ENCODE measurements at regions not wholly inside any gene's neighbourhood (a gene's known extent, or its start where the extent isn't known, plus 50 kb on each side); places are given as distances from the start of the nearest gene placed in this dataset.

DNA sequence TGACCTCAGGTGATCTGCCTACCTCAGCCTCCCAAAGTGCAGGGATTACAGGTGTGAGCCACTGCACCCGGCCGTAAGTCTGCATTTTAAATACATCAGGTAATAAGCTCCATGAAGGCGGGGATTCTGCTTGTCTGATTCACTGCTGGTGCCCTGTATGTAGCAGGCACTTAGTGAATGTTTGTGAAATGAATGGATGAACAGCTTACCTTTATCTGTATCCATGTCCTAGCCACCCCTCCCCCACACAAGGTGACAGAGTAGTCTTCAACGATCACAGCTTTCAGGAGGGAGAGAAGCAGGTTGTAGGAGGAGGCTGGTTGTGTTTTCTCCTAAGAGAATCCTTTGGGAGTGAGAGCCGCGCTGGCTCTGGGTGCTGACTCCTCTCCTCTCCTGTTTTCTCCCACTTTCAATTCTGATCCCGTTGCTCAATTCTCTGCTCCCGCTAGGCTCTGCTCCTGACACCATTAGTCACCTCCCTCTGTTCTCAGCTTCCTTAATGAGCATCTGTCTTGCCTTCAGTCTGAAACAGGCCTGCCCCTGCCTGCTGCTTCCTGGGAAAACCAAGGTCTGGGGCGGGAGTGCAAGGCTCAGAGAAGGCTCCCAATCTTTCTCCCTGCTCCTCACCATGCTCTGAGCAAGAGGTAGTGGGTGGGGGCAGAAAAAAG, 88.8 kb upstream of the CTNNA1 start:
- DNase-seq = no peak

DNA sequence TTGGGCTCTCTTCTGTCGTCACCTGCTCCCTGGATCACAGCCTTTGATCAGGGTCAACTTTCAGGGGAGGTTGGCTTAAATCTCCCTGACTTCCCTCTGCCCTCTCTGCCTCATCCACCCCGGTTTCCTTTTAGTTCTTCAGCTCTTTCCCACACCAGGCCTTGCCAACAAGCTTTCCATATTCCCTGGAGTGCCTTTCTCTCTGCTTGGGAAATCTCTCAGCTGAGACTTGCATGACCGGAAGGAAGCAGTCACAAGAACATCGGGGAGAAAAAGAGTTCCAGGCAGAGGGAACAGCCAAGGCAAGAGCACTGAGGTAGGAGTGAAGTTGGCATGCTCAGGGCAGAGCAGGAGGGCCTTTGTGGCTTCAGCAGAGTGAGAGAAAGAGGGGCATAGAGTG, 88.4 kb upstream of the HSPA9 start:
- no peak for DNase-seq

DNA sequence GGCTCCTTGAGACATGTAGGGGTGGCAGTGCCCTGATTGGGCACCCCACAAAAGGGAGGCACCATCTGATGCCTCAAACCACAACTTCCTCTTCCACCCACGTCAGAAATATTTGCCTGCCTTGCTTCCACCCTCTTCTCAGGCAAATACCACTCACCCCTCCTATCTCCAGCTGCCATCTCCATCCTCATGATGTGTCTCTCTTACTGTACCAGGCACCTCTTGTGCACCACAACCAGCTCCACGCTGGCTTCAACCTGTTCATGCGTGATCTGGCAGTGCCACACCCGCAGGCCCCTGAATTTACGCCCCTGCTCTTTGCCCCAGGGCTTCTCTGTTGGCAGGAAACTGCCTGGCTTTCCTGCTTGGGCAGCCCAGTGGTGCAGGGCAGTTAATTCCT, 87.8 kb upstream of the HSPA9 start:
- peak; percentile 4 for DNase-seq

DNA sequence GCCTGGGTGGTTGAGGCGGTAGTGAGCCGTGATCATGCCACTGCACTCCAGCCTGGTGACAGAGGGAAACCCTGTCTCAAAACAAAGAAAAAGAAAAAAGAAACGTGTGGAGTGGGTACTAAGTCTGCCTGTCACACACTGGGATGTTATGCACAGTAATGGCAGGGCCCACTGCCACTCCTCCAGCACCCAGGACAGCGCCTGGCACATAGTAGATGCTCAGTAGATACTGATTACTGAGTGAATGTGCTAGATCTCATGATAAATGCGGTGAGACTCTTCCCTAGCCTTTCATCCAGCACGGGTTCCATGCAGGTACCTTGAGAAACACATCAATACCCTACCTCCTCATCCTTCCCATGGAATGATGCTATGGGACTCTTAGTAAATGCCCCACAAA, 87.4 kb upstream of the HSPA9 start:
- DNase-seq = no peak

DNA sequence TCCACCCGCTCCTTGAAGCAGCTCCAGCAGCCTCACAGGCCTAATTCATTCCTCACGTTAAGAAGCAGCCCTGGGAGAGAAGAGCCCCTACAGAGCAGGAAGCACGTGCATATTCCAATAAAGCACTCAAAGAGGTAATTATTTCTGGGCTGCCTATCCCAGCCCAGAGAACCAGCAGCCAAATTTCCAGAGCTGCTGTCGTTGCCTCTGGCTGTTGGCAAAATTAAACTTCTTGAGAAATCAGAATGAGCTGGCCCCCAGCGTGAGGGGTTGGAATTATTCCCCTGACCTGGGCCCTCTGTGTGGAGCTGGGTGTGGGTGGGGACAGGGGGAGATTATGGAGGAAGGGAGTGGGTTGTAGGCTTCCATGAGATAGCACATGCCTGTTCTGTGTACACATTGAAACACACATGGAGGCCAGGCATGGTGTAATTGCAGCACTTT, 86.8 kb upstream of the HSPA9 start:
- DNase-seq = peak; percentile 59

DNA sequence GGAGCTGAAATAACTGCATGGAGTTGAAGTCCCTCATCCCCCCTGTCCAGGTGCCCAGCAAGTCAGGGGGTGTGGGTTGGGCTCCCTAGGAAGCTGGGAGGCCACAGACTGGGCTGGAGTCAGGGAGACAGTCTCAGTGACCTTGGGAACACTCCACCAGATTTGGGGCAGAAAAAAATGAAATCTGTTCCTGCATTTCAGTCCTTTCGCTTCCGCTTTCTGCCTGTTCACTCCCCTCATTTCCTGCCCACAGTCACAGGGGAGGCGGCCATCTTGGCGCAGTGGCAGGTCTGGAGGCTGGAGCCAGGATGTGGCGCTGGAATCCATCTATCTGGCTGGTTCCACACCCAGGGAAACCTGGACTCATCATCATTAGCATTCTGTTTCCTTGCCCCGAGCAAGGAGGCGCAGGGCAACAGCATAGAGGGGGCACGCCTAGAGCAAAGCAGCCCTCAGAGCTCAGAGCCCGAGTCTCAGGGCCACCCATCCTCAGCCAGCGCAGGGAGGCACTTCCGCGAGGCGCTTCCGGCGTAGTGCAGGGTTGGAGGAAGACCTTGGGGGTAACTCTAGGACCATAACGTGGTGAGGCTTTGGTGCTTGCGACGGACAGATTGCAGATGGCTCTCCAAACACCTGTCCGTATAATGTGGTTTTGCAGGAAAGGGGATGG, 86.2 kb upstream of the HSPA9 start:
- no peak for DNase-seq

DNA sequence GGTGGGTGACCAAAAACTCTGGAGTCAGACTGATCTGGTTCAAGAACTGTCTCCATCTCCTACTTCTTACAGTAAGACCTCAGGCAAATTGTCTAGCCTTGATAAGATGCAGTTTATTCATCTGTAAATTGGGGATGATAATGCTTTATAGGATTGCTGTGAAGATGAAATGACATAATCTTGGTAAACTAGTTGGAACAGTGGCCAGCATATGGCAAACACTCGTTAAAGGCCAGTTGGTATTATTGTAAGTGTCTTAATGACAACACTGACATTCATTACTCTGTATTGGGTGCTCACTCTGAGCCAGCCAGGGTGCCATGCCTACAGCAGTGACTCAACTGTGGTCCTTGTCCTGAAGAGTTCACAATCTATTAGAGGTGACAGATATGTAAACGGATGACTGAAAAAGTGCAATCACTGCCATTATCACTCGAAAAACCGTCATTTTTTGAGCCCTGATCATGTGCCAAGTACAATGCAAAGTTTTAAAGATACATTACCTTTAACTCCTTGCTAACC, 84.9 kb upstream of the HSPA9 start:
- DNase-seq = no peak

DNA sequence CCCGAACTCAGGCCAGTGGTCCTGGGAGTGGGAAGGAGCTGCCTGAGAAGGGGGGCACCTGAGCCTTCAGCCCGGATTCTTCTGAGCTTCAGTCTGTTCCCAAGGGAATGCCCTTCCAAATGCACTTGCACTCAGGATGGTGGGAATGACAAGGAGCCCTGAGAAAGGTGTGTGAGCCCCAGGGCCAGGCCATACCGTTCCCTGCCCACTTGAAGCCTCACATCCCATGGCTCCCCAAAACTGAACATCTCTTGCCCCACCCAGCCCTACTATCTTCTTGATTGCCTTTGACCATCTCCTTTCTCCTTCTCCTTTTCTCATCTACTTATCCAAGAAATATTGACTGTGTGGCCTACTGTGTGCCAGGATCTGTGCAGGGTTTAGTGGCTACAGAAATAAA, 84.4 kb upstream of the HSPA9 start:
- DNase-seq = no peak

DNA sequence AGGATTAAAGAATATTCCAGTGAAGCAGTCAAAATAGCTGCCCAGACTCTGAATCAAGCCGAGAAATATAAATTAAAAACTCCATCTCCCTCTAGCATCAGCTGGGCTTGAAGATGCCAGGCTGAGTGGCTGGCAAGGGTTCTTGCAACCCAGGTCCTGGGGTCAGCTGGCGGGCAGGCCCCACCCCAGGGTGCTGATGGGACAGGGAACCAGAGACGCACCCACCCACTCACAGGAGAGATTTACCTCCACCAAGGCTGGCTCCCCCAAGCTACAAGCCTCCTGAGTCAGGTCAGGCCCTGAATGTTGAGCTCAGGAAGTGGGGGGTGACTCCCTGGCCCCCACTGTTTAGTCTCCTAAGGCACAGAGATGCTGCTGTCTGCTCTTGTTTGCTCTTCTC, 83.9 kb upstream of the HSPA9 start:
- DNase-seq = no peak

DNA sequence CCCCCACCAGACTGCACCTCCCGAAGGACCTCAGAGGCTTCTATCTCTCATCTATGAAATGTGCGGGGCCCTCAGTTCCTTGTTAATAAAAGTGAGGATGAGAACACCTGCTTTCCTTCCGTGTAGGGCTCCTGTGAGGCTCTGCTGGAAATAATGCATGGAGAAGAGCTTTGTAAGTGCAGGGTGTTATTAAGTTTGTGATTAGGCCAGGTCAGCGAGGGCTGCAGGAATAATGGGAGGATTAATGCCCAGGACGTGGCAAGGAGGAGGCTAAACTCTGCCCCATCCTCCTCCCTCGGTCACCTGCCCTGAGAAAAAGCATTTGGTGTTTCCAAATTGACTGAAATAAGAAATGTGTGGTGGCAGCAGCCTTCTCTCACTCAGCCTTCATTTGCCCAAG, 83.5 kb upstream of the HSPA9 start:
- DNase-seq = peak; percentile 16

DNA sequence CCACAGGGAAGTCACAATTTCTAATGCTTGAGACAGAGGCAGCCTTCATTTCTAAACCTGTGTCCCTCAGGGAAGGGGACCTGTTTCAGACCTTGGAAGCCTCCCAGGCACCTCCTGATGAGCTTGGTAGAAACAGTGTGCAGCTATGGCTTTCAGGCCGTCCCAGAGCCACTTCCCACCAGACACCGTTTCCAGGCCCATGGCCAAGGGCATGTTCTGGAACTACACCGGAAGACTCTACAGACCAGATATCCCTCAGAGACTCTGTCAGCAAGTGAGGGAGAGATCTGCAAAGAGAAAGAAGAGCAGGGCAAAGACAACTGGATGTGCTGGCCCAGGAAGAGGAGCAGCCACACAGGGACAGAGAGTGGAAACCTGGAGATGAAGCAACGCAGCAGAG, 82.2 kb upstream of the HSPA9 start:
- no peak for DNase-seq

DNA sequence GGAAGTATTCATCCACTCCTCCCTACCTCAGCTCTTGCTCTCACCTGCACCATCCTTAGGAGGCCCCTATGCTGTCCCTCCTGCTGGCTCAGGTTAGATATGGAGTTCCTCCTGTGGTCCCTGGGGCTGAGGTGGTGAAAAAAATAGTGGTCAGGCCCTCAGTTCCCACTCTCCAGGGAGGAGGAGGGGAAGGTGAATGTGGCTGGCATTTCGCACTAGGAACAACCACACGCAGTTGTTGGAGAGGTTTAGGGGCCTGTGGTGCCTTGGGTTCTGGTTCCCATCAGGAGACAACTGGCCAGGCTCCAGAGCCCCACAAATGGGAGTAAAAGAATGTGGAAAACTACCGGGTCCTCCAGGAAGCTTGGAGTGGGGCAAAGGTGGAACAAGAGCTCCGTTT, 81.7 kb upstream of the HSPA9 start:
- DNase-seq = no peak

DNA sequence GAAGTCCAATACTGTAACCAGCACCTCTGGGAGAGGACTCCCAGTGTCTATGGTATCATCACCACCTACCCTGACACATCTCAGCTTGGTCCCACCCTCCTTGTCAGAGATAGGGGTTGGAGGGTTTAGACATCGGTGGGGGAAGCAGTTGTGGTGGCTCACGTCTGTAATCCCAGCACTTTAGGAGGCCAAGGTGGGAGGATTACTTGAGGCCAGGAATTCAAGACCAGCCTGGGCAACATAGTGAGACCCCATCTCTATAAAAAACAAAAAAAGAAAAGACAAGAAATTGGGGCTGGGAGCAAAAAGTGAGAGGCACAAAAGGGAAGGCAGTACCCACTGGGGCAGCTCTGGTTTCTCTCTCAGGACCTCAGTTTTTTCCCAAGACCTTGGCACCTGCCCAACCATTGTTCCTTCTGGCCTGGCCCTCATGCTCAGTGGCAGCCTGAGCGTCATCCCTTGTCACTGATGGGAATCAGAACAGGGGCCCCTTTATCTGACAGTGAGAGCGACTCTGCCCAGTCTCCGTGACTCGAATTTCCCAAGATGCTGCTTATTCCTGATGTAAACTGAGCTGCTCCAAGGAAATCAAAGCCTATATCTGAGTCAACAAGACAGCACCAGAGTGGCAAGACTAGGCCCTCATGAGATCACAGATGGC, 80.5 kb upstream of the HSPA9 start:
- no peak for DNase-seq

DNA sequence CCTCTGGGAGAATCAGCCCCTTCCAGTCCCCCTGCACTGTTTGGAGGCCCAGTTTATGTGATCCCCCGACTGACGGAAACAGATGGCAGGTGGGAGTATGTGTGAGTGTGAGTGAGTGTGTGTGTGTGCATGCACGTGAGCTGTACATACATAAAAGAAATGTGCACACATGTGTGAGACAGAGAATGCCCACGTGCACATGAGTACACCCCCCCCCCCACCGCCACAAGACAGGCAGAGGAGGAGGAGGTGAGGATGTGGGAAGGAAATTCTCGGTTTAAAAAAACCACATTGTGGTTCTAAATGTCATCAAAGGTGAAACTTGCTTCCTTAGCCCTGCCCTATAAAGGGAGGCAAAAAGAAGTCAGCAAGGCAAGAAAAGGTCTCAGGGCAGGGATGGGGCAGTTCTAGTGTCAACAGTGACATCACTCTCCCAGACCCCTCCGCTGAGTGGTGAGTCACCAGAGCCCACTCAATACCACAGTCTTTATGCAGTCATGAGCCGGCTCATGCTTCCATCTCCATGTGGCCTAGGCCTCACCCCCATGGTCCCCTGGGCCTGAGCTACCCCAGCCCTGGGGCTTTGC, 79.2 kb upstream of the HSPA9 start:
- no peak for DNase-seq

DNA sequence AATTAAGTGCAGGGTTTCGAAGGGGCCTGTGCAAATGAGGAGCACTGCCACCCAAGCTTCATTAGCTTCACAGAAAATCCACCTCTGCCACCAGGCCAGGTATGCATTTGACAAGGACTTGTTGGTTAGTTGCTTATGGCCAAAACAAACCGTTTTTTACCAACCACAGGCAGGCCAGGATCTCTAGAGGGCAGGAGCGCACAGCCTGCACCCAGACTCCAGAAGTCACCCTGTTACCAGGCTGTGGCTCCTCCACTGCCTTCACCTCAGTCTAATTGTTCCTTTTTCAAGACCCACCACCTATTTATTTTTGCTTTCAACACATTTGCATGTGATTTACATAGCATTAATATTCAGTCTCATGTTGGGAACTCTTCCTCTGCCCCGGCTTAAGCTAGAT, 78.3 kb upstream of the HSPA9 start:
- no peak for DNase-seq

DNA sequence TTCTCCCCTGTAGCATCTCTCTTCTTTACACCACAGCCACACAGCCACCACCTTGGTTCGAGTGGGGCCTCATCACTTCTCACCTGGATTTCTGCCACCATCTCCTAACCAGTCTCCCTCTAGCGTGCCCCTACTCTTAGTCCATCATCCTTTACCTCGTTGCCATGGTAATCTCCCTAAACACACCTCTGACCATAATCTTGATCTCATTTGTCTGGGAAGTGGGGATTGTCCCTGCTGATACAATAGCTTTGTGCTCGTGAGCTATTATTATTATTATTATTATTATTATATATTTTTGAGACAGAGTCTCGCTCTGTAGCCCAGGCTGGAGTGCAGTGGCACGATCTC, 76.5 kb upstream of the HSPA9 start:
- no peak for DNase-seq

DNA sequence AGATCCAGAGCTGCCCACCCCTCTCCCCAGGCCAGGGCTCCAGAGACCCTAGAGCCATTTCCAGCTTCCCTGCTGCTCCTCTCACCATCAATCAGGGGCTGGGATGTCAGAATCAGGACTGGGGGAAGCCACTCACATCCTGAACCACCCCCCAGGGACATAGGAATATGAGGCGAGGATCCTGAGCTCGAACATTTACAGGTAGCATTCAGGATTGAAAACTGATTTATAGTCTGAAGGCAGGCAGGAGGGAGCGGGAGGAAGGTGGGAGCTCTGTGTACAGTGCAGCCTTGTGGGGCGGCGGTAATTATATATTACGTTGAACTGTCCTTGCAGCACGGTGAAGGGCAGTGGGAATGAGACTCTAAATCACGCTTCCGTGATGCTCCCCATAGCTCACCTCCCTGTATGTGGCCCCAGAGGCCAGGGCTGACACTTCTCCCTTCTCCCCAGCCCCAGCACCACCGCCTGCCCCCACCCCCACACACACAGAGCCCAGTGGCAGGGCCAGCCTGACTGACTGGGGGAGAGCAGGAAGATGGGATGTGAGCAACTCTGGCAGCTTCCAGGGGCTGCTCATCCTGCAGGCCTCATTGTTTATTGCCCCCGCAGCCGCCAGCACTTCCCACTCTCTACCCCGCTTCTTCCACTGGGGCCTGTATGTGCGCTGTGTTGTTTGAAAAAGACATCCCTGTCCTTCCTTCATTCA, 76.0 kb upstream of the HSPA9 start:
- DNase-seq = no peak

DNA sequence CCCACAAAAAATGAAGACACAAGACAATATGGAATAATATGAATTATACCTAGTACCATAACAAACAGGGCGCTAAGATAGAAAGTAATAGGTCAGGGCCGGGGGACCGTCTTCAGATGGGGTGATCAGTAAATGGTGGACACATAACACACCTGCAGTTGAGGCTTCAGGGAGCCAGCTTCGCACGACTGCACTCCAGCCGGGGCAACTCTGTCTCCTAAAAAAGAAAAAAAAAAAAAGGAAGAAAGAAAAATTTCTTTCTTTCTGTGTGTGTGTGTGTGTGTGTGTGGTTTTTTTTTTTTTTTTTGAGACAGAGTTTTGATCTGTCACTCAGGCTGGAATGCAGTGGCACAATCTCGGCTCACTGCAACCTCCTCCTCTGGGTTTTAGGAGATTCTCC, 75.0 kb upstream of the HSPA9 start:
- no peak for DNase-seq

DNA sequence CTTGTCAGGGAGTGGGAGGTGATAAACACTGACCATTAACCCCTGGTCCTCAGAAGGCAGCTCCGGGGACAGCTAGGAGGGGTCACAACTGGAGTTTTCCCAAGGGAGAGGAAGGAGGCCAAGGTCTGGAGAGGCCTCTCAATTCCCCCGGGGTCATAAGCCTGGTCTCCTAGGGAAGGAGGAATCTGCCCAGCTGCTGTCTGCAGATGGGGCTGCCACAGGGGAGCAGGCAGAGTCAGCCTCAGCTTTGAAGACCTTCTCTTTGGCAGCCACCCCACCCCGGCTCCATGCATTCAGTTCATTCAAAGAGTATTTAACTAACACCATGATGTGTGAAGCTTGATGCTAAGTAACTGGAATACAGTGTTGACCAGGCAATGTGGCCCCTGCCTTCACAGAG, 74.6 kb upstream of the HSPA9 start:
- DNase-seq = no peak

DNA sequence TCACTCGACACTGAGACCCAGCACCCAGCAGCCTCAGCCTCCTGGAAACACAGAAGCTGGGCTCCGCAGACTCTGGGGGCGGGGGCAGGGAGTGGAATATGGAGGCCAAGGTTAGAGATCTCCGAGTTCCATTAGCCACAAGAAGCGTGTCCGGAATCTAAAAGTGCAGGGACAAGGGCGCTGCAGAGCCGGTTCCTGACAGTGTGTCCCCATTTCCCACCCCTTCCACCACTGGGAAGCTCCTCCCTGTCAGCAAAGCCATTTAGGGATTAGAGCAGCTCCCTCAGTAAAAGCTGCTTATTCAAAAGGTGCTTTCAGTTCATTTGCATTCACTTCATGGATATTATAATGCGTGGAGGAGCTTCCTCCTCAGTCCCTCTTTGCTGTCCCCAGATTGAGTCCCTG, 74.1 kb upstream of the HSPA9 start:
- peak; percentile 14 for DNase-seq

DNA sequence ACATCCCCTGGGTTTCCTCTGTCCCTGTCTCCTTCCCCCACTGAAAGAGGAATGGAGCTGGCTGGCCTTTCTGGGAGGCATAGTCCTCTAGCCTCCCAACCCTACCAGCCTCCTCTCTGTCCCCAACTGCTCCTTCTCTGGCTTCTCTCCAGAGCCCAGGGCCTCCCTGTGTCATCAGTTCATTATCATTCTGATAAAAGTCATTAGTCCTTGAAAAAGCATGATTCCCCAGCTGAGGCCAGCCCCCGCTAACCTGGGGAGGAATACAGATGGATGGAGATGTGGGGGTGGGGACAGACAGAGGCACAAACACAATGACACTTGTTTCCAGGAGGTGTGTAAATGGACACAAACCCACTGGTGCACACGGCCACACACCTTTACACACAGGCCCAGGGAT, 73.6 kb upstream of the HSPA9 start:
- DNase-seq = no peak

DNA sequence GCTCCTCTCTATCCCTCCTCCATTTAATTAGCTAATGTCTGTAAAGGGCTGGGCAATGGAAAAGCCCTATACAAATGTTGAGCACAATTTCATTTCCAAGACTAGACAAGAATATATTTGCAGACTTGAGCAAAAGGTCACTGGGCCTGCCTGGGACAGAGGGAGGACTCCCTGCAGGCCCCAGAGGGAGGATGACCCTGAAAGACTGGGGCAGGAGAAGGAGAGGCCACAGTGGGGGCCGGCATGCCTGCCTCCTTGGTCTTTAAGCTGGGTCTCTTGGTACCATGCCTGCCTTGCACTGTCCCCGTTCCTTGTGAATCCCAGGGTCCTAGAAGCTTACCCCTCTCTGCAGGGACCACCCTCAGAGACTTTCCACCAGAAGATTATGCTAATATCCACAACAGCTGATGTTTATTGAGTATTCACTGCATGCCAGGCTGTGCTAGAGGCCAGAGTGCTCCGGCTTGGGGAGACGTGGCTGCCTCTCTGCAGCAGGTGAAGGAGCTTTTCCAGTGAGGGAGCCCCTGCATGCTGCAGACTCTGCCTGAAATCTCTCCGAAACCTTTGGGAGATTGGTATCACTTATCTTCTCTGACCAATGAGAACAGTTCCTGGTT, 72.7 kb upstream of the HSPA9 start:
- DNase-seq = no peak

DNA sequence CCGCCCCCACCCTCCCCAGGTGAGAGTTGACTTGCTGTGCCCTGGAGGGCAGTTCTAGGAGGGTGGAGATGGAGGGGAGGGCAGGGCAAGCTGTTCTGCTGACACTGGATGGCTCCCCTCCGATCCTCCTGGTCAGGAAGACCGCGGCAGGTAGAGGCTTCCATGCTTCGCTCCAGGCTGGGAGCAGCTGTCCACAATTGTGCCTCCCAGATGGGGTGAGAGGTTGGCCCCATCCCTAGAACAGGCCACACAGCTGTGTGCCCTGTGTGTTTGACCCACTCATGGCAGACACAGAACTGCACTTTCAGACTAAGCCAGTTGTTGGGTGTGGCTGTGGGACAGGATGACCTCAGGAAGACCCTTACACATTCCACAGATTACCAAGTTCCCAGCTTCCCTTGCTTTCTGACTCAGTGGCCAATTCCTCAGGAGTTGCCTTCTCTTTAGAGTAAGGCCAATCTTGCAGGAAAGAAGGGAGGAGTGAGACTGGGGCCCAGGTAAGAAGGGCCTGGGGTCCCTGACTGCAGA, 72.1 kb upstream of the HSPA9 start:
- no peak for DNase-seq

Data from DMS79 (cell line).